Left ventricle myocardium superior (tissue), 1 donor: ENCODE measurements at regions not wholly inside any gene's neighbourhood (a gene's known extent, or its start where the extent isn't known, plus 50 kb on each side); places are given as distances from the start of the nearest gene placed in this dataset.
"Not testable (repeated sequence)": the region's sequence is repeated elsewhere in the genome, so short reads cannot be mapped to it uniquely, and the experiment has no call there.

ENCODE experiments used
- ATAC-seq: fragments of 200-7000 bp; cut with Tn5 transposase; one replicate; pipeline ENCODE4 v1.9.1; 2020; ENCODE audit warnings: mild to moderate bottlenecking, moderate library complexity
- DNase-seq: peaks from one replicate; pipeline ENCODE4 v3.0.0-alpha.2; 2020
- intact Hi-C: fragments of 100-400 bp; cut with micrococcal nuclease; formaldehyde crosslinking; loops from one replicate; pipeline ENCODE4 v1.11.0; 2022
- donor health status: DM: no; HTN: yes; CAD: no; lungs with severe emphysema.

DNA sequence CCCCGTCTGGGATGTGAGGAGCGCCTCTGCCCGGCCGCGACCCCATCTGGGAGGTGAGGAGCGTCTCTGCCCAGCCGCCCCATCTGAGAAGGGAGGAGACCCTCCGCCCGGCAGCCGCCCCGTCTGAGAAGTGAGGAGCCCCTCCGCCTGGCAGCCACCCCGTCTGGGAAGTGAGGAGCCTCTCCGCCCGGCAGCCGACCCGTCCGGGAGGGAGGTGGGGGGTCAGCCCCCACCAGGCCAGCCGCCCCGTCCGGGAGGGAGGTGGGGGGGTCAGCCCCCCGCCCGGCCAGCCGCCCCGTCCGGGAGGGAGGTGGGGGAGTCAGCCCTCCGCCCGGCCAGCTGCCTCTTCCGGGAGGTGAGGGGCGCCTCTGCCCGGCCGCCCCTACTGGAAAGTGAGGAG, 454.4 kb upstream of the CAMK1G start:
- ATAC-seq, intact Hi-C loops, DNase-seq: not testable (repeated sequence)

DNA sequence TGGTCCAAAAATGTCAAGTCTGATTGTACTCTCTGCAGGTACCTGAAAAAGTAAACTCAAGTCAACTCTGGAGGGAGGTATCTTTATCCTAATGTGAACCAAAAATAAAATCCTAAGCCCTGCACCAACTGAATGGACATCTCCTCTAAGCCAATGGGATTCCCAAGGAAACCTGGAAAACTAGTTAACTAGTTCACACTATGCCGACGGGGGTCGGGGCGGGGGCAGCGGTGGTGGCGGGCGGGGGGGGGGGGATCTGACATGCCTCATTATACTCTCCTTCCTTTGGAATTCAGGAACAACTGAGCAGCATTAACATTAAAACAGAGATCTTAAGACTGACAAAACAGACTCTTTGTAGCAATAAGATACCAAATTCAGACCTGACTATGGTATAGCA, 452.6 kb upstream of the CAMK1G start:
- DNase-seq: no peak
- intact Hi-C loops: no loop called here
- no peak for ATAC-seq

DNA sequence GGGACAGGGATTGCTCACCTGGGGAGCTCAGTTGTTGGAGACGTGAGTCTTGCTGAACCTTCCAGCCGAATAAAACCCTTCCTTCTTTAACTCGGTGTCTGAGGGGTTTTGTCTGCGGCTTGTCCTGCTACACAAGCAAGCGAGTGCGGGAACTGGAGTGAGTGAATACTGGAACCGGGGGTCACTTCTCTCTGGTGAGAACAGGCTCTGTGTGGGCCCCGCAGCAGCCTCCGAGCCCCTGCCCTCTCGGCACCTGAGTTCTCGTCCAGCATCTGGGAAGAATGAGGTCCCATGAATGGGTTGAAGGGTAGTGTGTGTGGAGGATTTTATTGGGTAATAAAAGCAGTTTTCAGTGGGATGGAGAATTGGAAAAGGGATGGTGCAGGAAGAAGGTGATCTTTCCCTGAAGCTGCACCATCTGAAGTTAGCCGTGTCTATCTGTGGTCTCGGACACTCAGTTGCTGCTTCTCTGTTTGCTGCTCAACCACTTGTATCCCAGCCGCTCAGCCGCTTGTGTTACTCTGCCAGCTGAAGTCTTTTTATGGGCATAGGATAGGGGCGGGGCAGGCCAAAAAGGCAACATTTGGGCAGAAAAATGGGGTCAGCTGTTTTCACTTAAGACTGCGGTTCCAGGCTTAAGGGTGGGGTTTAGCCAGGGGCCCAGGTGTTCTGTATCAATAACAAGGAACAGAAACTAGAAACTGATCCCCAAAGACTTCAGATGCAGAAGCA, 450.6 kb upstream of the CAMK1G start:
- ATAC-seq (no peak), DNase-seq (no peak)
- intact Hi-C loops: no loop called here

DNA sequence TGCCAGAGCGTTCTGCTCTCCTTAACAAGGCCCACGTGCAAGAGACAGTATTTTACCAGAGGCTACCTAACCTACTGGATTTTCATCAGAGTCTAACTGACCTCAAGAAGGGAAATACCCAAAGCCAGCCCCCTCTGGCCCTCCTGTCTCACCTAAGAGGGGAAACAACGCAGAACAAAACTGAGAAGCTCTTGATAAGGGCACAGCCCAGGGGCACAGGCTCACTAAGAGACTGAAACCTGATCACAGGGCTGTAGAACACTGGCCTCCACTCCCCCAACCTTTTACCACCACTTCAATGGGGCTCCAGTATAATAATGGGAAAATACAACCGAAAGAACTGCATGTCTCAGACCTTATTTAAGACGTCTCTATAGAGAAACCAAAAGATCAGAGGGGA, 449.5 kb upstream of the CAMK1G start:
- intact Hi-C loops: no loop called here
- DNase-seq: no peak
- no peak for ATAC-seq

DNA sequence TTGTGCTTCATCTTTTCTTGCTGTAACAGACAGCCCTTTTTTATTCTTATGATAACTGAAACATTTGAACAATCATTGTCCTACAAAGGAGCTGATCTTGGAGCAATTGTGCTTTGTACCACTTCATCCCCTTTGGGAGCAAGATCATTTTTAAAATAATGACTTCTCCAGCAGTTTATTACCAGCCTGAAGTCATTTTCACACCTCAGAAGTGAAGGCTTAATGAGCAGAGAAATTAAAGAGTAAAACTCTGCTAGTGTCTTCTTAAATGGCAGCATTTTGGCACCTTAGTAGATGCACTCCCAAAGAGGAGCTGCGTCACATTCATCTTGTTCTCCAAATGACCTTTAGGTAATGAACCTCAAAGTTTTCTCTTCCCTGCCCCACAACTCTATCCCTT, 439.6 kb upstream of the CAMK1G start:
- intact Hi-C loops: no loop called here
- no peak for DNase-seq
- ATAC-seq: no peak

DNA sequence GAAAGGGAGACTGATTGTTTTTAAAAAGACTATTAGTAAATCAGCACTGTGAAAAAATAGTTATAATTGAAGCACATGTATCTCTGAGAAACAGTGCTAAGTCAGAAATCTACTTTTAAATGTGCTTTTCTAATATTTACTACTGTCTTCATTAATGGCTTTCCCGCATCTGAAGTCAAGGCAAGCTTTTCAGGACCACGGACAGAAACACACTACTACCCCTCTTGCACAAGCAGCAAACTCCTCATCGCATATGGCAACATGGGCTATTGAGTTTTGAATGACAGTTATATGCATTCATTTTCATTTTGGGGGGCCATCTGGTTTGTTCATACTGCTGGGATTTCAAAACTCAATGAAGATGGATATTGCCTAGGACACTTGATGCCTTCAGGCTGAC, 433.4 kb upstream of the CAMK1G start:
- DNase-seq (no peak), ATAC-seq (no peak)
- intact Hi-C loops: no loop called here

DNA sequence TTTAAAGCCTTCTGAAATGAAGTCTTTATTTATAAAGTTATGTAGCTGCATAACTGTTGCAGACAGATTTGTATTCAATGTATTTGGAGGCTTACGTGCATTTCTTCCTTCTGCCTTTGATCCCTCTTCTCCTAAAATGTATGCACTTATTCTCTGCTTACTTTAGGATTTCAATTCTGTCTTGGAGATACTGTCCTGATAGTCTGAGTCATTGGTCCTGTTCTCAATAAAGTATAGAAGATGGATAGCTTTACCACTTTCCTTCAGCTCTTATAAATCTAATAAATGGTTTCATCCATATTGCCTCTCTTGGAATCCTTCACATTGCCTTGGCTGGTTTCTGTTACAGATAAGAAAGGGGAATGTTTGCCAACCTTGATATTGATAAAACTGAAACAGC, 430.1 kb upstream of the CAMK1G start:
- ATAC-seq (no peak), DNase-seq (no peak)
- intact Hi-C loops: no loop called here

DNA sequence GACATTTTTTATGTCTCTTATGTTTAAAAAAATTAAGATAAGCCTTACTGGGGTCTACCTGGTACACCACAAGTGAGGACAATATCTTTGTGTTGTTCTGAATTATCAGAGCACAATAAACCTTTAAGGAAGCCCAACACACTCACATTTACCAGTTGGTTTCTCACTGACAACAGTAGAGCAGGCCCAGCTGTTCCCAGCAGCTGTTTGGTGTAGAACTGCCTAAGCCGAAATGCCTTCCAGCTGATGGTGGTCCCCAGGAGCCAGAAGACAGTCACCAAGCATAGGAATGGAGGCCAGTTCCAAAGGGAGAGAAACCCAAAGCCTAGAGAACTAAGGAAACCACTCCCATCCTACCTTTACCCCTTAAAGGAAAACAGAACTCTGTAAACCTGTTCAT, 428.6 kb upstream of the CAMK1G start:
- intact Hi-C loops: no loop called here
- DNase-seq (no peak), ATAC-seq (no peak)

DNA sequence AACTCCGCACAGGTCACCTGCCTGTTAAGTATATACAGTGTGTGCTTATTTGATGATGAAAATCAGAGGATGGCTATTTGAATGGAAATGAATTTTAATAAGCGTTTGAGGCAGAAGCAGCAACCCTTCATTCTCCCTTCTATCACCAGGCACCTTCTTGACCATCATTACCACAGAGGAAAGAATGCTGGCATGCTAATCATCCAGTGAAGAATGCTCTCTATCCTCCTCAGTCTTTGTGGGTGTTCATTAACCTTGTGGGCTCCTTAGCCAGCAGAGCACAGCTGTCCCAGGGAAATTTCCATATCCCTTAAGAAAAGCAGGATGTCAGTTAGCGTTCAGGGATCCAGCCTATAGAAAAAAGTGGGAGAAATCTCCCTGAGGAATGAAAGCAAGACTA, 428.0 kb upstream of the CAMK1G start:
- ATAC-seq (no peak), DNase-seq (no peak)
- intact Hi-C loops: no loop called here

DNA sequence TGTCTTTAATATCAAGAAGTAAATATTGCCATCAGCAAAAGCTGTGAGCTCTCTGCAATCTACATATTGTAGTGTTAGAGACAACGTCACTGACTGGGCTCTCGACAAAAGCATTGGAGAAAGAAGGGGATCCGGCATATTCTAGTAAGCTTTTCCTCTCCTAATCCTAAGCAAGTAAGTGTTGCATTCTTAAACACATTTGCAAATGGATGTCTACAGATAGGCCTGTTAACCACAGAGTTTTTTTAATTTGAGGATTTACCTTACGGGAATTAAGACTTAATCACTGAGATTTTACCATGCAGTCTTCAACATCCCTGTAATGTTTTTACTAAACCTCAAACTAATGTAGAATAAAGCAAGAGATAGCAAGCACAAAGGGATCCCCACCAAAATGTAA, 426.5 kb upstream of the CAMK1G start:
- no peak for ATAC-seq
- no peak for DNase-seq
- intact Hi-C loops: no loop called here

DNA sequence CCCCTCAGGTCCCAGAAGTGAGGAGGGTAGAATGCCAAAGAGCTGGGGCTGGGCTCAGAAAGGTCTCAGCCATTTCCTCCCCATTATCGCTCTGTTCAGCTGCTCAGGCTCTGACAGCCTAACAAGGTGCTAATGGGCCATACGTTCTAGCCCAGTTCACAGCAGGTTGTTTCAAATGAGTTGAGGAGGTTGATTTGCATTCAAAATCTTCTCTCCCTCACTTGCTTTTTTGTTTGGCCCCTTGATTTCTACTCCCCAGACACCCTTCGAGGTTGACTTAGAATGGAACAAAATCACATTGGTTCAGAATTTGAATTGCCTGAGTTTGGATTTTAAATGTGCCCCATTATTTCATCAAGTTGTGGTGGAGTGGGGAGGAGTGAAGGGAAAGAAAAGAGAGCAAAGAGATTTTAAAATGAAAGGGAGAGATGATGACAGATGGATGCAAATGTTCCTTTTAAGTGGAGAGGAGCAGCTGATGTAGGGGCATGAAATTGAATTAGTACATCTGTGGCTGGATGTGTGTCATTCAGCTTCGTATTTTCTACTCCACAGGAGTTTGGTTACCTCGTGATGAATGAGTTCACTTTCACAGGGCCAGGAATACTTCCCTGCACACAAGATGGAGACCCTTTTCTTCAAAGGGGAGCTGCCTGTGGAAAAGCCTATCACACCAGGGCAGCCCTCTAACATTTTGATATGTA, 425.8 kb upstream of the CAMK1G start:
- intact Hi-C loops: no loop called here
- ATAC-seq (no peak), DNase-seq (no peak)

DNA sequence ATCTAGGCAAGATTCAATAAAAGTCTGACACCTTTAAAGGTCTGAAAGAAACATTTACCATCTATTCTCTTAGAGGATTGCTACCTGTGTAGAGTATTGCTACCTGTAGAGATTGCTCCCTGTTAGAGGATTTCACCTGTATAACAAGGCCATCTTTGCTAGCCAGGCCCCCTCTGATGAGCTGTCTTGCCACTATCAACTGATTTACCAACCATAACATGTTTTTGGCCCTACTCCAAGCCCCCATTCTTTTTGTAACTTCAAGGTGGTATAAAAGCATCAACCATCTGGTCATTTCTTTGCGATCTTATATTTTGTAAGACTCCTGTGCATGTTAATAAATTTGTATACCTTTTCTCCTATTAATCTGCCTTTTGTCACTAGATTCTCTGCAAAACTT, 424.7 kb upstream of the CAMK1G start:
- no peak for DNase-seq
- intact Hi-C loops: no loop called here
- ATAC-seq: no peak

DNA sequence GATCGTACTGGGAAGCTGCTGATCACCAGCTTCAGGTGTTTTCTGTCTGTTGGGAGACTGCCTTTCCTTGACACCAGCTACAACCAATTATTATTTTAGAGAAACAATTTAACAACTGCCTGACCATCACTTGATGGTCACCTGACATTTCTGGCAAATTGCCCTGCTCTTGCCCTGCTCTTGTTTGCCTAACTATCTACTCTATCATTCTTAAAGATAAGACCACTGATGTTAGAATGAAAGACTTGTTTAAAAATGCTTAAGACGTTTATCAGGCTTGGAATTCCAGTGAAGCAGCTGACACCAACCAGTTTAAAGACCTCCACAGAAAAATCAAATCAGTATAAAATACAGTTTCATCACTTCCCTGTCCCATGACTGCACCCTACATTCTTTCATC, 423.3 kb upstream of the CAMK1G start:
- no peak for DNase-seq
- intact Hi-C loops: no loop called here
- ATAC-seq: no peak

DNA sequence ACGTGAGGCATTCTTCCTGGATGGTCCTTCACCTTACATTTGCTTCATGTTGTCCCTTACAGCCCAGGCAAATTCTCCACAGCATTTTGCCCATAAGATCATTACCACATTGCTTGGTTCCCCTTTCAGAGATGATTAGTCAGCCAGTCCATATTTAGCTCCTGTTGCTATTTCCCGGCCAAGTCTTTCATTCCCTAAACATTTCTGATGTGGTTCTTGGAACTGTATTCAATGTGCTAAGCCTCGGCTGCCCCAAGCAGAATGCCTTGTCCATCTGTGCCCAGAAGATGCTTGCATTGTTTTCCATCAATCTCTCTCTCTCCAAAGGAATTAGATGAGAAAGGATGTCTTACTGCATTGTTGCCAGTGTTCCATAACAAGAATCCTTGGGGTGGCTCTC, 420.9 kb upstream of the CAMK1G start:
- ATAC-seq (no peak), DNase-seq (no peak)
- intact Hi-C loops: no loop called here

DNA sequence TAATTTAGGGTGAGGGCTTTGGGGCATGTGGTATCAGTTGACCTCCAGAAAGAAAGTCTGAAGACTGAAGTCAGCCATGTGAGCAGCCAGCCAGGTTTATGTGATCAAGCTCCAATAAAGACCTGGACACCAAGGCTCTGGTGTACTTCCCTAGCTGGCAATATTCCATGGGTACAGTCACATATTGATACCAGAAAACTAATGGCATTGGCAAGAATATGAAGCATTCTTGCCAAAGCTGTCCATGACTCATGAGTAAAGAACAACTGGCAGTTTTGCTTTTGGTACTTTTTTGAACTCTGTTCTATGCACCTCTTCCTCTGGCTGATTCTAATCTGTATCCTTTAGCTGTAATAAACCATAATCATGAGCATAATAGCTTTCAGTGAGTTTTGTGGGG, 415.3 kb upstream of the CAMK1G start:
- intact Hi-C loops: no loop called here
- no peak for ATAC-seq
- no peak for DNase-seq

DNA sequence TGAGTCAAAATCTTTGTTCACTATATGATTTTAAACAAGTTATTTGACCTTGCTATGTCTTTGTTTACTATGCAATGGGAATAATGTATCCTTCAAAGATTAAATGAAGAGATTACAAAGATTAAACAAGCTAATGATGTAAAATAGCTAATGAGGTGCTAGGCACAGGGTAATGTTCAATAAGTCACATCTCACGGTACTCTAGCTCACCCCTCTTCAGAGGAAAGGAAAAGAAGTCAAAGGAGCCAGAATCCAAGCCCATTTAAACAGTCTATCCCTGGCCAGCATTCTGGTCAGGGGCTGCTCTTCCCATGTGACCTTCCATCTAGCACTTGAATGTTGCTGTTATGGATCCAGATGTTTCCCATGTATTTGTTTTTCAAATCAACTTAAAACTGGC, 412.4 kb upstream of the CAMK1G start:
- no peak for ATAC-seq
- intact Hi-C loops: no loop called here

DNA sequence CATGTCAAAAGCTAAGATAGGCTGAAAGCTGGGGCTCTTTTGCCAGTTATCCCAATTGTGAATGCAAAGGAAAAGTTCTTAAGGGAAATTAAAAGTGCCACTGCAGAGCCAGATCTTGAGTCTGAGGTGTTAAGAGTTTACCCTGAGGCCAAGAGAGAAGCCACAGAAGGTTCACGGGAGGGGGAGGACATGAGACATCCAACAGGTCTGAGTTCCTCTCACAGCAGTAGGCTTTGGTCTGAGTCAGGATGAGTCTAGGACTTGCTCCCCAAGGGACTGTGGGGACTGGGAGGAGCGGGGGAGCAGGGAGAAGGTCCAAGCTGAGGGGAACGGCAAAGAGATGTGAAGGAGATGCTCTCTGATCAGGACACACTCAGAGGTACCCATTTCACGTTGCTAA, 411.2 kb upstream of the CAMK1G start:
- no peak for DNase-seq
- ATAC-seq: no peak
- intact Hi-C loops: no loop called here

More for the DNA sequence above, 412.4 kb upstream of the CAMK1G start:
- no peak for DNase-seq

DNA sequence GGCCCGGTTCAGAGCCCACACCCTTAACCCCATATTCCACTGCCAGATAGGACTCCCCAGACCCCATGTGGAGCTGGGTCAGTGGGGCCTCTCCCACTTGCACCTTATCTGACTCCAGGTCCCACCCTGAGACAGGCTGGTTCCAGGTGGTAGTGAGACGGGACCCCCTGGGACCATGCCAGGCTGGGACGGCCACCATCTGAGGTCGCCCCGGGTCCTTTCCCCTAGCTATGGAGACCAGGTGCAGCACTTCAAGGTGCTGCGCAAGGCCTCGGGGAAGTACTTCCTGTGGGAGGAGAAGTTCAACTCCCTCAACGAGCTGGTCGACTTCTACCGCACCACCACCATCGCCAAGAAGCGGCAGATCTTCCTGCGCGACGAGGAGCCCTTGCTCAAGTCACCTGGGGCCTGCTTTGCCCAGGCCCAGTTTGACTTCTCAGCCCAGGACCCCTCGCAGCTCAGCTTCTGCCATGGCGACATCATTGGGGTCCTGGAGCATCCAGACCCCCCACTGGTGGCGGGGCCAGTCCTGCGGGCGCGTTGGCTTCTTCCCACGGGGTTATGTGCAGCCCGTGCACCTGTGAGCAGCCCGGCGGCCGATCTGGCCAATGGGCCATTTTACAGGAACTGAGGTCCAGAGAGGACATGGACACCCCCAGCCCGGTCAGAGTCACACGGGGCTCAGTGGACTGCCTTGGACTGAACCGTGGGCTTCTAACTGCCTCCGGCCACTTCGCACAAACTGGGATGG, 410.5 kb upstream of the CAMK1G start:
- DNase-seq, intact Hi-C loops, ATAC-seq: not testable (repeated sequence)

DNA sequence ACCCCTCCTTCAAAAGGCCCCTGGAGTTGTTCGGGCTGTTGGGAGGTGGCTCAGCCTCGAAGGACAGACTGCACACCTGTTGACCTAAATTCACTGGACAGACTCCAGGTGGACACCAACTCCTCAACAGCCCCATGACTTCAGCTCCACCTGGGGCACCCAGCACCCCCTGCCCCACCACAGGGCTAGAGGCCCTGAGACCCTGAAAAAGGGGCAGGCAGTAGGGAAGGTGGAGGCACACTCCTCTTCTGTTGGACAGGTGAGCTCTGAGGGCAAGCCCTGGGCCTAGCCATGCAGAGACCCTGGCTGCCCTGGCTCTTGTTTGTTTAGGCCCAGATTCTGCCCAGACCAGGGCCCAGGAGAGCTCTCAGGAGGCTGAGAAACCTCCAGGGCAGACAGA, 409.7 kb upstream of the CAMK1G start:
- ATAC-seq, intact Hi-C loops, DNase-seq: not testable (repeated sequence)

DNA sequence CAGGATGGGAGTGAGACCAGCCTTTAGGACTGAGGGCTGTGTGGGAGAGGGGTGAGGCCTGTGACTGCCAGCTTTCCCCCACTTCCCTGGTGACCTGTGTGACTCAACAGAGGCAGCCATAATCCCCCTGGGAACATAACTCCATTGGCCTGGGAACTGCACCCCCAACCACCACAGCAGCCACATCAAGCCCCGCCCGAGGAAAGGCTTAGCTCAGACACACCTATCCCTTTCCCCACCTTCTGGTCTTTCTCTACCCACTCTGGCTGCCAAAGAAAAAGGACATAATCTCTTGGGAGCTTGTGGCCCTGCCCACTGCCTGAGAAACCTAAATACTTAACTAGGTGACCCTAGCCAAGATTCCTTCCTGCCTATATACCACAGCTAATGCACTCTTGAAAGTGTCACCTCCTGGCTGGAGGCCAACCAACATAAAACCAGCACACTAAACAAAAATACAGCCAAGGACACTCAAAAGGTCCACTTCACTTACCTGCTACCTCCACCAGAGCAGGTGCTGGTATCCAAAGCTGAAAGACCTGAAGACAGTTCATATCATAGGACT, 406.6 kb upstream of the CAMK1G start:
- DNase-seq: no peak
- intact Hi-C loops: no loop called here
- no peak for ATAC-seq
